OCI-LY1 (cell line): ENCODE measurements at regions not wholly inside any gene's neighbourhood (a gene's known extent, or its start where the extent isn't known, plus 50 kb on each side); places are given as distances from the start of the nearest gene placed in this dataset.

Experiments
- CTCF ChIP-seq: fragments of 200-600 bp; sonication (generic), shearing (Covaris generic); IDR thresholded peaks from 2 replicates; pipeline ENCODE4 v1.5.1; 2017; ENCODE audit warnings: mild to moderate bottlenecking, antibody characterized with exemption, low read length, moderate library complexity, mixed read lengths
- EZH2 ChIP-seq: fragments of 200-600 bp; sonication (generic), shearing (Covaris generic); IDR thresholded peaks from 2 replicates; pipeline ENCODE4 v1.8.0; 2017; ENCODE audit warnings: borderline replicate concordance, mixed run types, mild to moderate bottlenecking, antibody characterized with exemption, low read length, moderate library complexity, mixed read lengths

GRCh38 chr9:23979491-23979890 is 153.5 kb upstream of the ELAVL2 start:
- TF ChIP-seq CTCF (no peak), EZH2 (no peak)
